MCF 10A (cell line): ENCODE measurements at regions not wholly inside any gene's neighbourhood (a gene's known extent, or its start where the extent isn't known, plus 50 kb on each side); places are given as distances from the start of the nearest gene placed in this dataset.
"Not testable (repeated sequence)": the region's sequence is repeated elsewhere in the genome, so short reads cannot be mapped to it uniquely, and the experiment has no call there.

Source experiments
- BruUV-seq: library from RNA; stranded (reverse); fragments of 400-500 nt; replicated peaks from 2 replicates; lab custom pipeline; 2021; lab: Mats Ljungman, UMichigan
- CTCF ChIA-PET: fragments of 300-600 bp; sonication (Branson Sonifier 250); formaldehyde crosslinking; extraction: SDS; loops from one replicate; lab custom pipeline; 2021; ENCODE audit warnings: antibody characterized with exemption, inconsistent platforms; lab: Yijun Ruan, JAX
- POLR2A ChIA-PET: fragments of 300-600, 350-650 bp; sonication (Branson Sonifier 250); formaldehyde crosslinking; extraction: SDS; loops from one replicate; lab custom pipeline; 2020; ENCODE audit warnings: antibody characterized with exemption, inconsistent platforms; lab: Yijun Ruan, JAX
- DNase-seq: peaks from one replicate; pipeline ENCODE4 v3.0.0-alpha.2; 2018; ENCODE audit not compliant: unreplicated experiment
- H3K27ac Mint-ChIP-seq: one replicate; pipeline ENCODE4 v1.8.0; 2022; ENCODE audit warnings: mild to moderate bottlenecking, low read depth, mixed read lengths; ENCODE audit not compliant: unreplicated experiment
- H3K27me3 Mint-ChIP-seq: one replicate; pipeline ENCODE4 v1.8.0; 2022; ENCODE audit warnings: mixed read lengths; ENCODE audit not compliant: insufficient read depth, unreplicated experiment
- H3K36me3 Mint-ChIP-seq: one replicate; pipeline ENCODE4 v1.8.0; 2022; ENCODE audit warnings: mild to moderate bottlenecking, moderate library complexity, mixed read lengths; ENCODE audit not compliant: insufficient read depth, unreplicated experiment
- H3K4me1 Mint-ChIP-seq: one replicate; pipeline ENCODE4 v1.8.0; 2022; ENCODE audit warnings: mixed read lengths; ENCODE audit not compliant: insufficient read depth, unreplicated experiment
- H3K4me3 Mint-ChIP-seq: one replicate; pipeline ENCODE4 v1.8.0; 2022; ENCODE audit warnings: mild to moderate bottlenecking, moderate library complexity, mixed read lengths; ENCODE audit not compliant: unreplicated experiment
- H3K9me3 Mint-ChIP-seq: one replicate; pipeline ENCODE4 v1.8.0; 2022; ENCODE audit warnings: mixed read lengths; ENCODE audit not compliant: unreplicated experiment
- intact Hi-C: fragments of 100-400 bp; cut with micrococcal nuclease; formaldehyde crosslinking; loops from 2 replicates; pipeline ENCODE4 v1.14.1; 2022
- TF ChIP-seq, protein P1 (sequence below): fragments of 200-600 bp; IDR thresholded peaks from one replicate; pipeline ENCODE4 v1.8.0; 2022; ENCODE audit warnings: antibody characterized with exemption, mild to moderate bottlenecking; ENCODE audit not compliant: unreplicated experiment

DNA sequence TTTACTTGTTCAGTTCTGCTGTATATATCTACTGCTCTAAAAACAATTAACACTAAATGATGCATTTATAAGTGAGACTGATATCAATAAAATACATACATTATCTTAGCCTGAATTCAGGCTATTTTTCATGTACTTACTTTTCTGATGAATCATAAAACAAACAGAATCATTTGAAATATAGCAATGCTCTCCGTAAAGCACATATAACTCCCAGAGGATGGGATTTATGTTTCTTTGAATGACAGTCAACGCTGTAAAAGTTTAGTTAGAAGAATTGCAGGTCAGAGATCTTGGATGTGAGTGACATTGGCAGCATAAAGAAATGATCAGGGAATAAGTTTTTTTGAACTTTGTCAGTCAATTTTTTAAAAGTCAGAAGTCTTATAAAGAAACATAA lies 740.2 kb upstream of the NOVA1 start:
- ChIA-PET POLR2A (no interaction called here), CTCF (no interaction called here)
- Mint-ChIP-seq H3K27me3 (peaks cover 11% of the 10 kb centered on the region), H3K4me1 (no peaks in the 10 kb centered on the region), H3K36me3 (no peaks in the 10 kb centered on the region), H3K4me3 (no peak overlapping the region), H3K27ac (no peak overlapping the region), H3K9me3 (no peaks in the 10 kb centered on the region)
- no TSS peak for BruUV-seq
- TF ChIP-seq, protein P1, sequence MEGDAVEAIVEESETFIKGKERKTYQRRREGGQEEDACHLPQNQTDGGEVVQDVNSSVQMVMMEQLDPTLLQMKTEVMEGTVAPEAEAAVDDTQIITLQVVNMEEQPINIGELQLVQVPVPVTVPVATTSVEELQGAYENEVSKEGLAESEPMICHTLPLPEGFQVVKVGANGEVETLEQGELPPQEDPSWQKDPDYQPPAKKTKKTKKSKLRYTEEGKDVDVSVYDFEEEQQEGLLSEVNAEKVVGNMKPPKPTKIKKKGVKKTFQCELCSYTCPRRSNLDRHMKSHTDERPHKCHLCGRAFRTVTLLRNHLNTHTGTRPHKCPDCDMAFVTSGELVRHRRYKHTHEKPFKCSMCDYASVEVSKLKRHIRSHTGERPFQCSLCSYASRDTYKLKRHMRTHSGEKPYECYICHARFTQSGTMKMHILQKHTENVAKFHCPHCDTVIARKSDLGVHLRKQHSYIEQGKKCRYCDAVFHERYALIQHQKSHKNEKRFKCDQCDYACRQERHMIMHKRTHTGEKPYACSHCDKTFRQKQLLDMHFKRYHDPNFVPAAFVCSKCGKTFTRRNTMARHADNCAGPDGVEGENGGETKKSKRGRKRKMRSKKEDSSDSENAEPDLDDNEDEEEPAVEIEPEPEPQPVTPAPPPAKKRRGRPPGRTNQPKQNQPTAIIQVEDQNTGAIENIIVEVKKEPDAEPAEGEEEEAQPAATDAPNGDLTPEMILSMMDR = no peak
- intact Hi-C loops = no loop called here
- no peak for DNase-seq

DNA sequence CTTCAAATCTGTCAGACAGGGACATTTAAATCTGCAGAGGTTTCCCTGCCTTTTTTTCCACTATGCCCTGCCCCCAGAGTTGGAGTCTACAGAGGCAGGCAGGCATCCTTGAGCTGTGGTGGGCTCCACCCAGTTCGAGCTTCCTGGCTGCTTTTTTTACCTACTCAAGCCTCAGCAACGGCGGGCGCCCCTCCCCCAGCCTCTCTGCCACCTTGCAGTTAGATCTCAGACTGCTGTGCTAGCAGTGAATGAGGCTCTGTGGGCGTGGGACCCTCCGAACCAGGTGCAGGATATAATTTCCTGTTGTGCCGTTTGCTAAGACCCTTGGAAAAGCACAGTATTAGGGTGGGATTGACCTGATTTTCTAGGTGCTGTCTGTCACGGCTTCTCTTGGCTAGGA lies 765.2 kb upstream of the NOVA1 start:
- BruUV-seq, H3K9me3 Mint-ChIP-seq, H3K4me3 Mint-ChIP-seq, H3K4me1 Mint-ChIP-seq, H3K27ac Mint-ChIP-seq, intact Hi-C loops, POLR2A ChIA-PET, DNase-seq, H3K27me3 Mint-ChIP-seq, H3K36me3 Mint-ChIP-seq: not testable (repeated sequence)
- CTCF ChIA-PET = interaction anchor here (0.7 kb wide), 1 partner anchor 166 kb away, joined by 4 read pairs; no protein-coding TSS in a partner anchor

DNA sequence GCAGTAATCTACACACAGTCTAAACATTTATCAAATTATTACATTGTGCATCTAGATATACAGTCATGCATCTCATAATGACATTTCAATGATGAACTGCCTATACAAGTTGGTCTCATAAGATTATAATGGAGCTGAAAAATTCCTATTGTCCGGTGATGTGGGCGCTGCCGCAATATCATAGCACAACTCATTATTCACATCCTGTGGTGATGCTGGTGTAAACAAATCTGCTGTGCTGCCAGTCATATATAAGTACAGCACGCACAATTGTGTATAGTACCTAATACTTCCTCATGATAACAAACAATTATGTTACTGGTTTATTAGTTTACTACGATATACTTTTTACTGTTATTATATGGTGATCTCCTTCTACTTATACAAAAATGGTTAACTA lies 768.8 kb upstream of the NOVA1 start:
- no TSS peak for BruUV-seq
- H3K27me3 Mint-ChIP-seq = no peaks in the 10 kb centered on the region
- H3K27ac Mint-ChIP-seq = no peak overlapping the region
- no peaks in the 10 kb centered on the region for H3K9me3 Mint-ChIP-seq
- TF ChIP-seq, protein P1 = no peak
- no peaks in the 10 kb centered on the region for H3K36me3 Mint-ChIP-seq
- ChIA-PET POLR2A (no interaction called here), CTCF (no interaction called here)
- intact Hi-C loops = no loop called here
- no peaks in the 10 kb centered on the region for H3K4me1 Mint-ChIP-seq
- DNase-seq = no peak
- no peak overlapping the region for H3K4me3 Mint-ChIP-seq

DNA sequence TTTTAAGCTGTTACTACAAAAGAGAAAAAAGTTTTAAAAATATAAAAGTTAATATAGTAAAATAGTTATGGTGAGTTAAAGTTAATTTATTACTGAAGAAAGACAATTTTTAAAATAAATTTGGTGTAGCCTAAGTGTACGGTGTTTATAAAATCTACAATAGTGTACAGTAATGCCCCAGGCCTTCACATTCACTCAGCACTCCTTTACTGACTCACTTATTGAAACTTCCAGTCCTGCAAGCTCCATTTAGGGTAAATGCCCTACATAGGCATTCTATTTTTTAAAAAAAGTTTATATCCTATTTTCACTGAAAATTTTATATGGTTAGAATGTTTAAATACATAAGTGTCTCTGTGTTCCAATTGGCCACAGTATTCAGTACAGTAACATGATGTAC lies 769.5 kb upstream of the NOVA1 start:
- Mint-ChIP-seq H3K27ac (no peak overlapping the region), H3K27me3 (no peaks in the 10 kb centered on the region), H3K36me3 (no peaks in the 10 kb centered on the region), H3K9me3 (no peaks in the 10 kb centered on the region), H3K4me3 (no peak overlapping the region), H3K4me1 (no peaks in the 10 kb centered on the region)
- TF ChIP-seq, protein P1 = no peak
- ChIA-PET POLR2A (no interaction called here), CTCF (no interaction called here)
- DNase-seq = no peak
- intact Hi-C loops = no loop called here
- BruUV-seq = no TSS peak

DNA sequence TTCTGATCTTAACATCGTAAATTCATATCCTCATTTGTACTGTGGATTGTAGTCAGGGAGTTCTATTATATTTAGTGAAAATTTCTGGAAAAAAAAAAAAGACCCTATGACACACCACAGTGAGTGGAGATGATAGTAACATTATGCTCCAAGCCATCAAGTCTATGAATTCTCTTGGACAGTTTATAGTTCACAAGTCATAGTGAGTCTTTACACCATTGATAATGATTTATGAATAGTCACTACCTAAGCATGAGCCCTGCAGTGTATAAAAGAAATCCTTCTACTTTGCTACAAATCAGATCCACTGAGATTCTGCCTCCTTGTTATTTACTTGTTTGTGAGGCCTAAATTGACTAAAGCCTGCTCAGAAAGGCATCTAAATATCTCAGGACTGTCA lies 772.2 kb upstream of the NOVA1 start:
- ChIA-PET POLR2A (no interaction called here), CTCF (no interaction called here)
- Mint-ChIP-seq H3K27ac (no peak overlapping the region), H3K4me3 (no peak overlapping the region), H3K27me3 (no peaks in the 10 kb centered on the region), H3K36me3 (no peaks in the 10 kb centered on the region), H3K4me1 (no peaks in the 10 kb centered on the region), H3K9me3 (no peaks in the 10 kb centered on the region)
- intact Hi-C loops = no loop called here
- BruUV-seq = no TSS peak
- no peak for DNase-seq
- TF ChIP-seq, protein P1 = no peak
